HepG2 (cell line): ENCODE measurements at regions not wholly inside any gene's neighbourhood (a gene's known extent, or its start where the extent isn't known, plus 50 kb on each side); places are given as distances from the start of the nearest gene placed in this dataset.

Experiments
- ATAC-seq: fragments of 200-7000 bp; cut with Tn5 transposase; 3 replicates; pipeline ENCODE4 v1.9.1; 2020; ENCODE audit warnings: mild to moderate bottlenecking, moderate library complexity
- BruUV-seq: library from RNA; stranded (reverse); fragments of 400-500 nt; replicated peaks from 2 replicates; lab custom pipeline; 2021; lab: Mats Ljungman, UMichigan
- CTCF ChIA-PET: fragments of 300-600 bp; formaldehyde crosslinking; extraction: SDS; loops from one replicate; lab custom pipeline; 2021; ENCODE audit warnings: low total read pairs, inconsistent platforms, low intra/inter-chr PET ratio; lab: Yijun Ruan, JAX
- POLR2A ChIA-PET: fragments of 350-600 bp; sonication (Branson Sonifier 250); formaldehyde crosslinking; loops from one replicate; lab custom pipeline; 2020; ENCODE audit warnings: antibody characterized with exemption, inconsistent platforms; lab: Yijun Ruan, JAX
- DNase-seq: peaks from one replicate; pipeline ENCODE4 v3.0.0-alpha.2; 2015; ENCODE audit warnings: low spot score
- FAIRE-seq: peaks from 3 replicates; lab custom pipeline; 2011; peaks lifted over from hg19 to GRCh38; lab: Jason Lieb, UNC
- H2AFZ ChIP-seq: one replicate; pipeline ENCODE4 v1.6.1; 2011; ENCODE audit warnings: low read length, inconsistent platforms
- H3K27ac ChIP-seq: fragments of 300-600 bp; 3 replicates; pipeline ENCODE4 v1.8.0; 2011; ENCODE audit warnings: mixed run types, mild to moderate bottlenecking, mixed read lengths, low read length, inconsistent platforms; ENCODE audit not compliant: insufficient read depth; ENCODE audit errors: extremely low read length
- H3K27me3 ChIP-seq, 2 experiments: fragments of 200-600 bp in 1 of 2; 2 replicates in 1 of 2; 3 replicates in 1 of 2; pipeline versions ENCODE4 v1.6.0 to v1.8.0; 2011; ENCODE audit warnings: low read length in 2 of 2, mild to moderate bottlenecking in 2 of 2, moderate library complexity in 2 of 2, inconsistent platforms in 1 of 2; ENCODE audit not compliant: insufficient read depth in 2 of 2, control insufficient read depth in 1 of 2
- H3K36me3 ChIP-seq, 2 experiments: fragments of 200-600 bp in 1 of 2; replicated peaks in 1 of 2; 2 replicates in 1 of 2; 3 replicates in 1 of 2; pipeline versions ENCODE4 v1.5.1 to v1.8.0; 2011; ENCODE audit warnings: low read length in 2 of 2, inconsistent platforms in 1 of 2; ENCODE audit not compliant: insufficient read depth in 2 of 2, control insufficient read depth in 1 of 2
- H3K4me1 ChIP-seq: 2 replicates; pipeline ENCODE4 v1.5.1; 2012; ENCODE audit warnings: low read length, inconsistent platforms; ENCODE audit not compliant: insufficient read depth
- H3K4me2 ChIP-seq: 2 replicates; pipeline ENCODE4 v1.6.0; 2011; ENCODE audit warnings: low read depth, low read length, inconsistent platforms
- H3K4me3 ChIP-seq, 3 experiments: fragments of 200-600 bp in 1 of 3; sonication (generic), shearing (Covaris generic) in 1 of 3; replicated peaks in 1 of 3; 2 replicates each; pipeline ENCODE4 v1.5.1; 2011 to 2016; ENCODE audit warnings: low read length in 3 of 3, inconsistent platforms in 2 of 3, low read depth in 2 of 3, mild to moderate bottlenecking in 2 of 3, control low read depth in 1 of 3, mixed read lengths in 1 of 3; ENCODE audit not compliant: insufficient read depth in 1 of 3
- H3K79me2 ChIP-seq: one replicate; pipeline ENCODE4 v1.6.1; 2011; ENCODE audit warnings: low read length, inconsistent platforms; ENCODE audit not compliant: insufficient read depth
- H3K9ac ChIP-seq: 2 replicates; pipeline ENCODE4 v1.6.0; 2011; ENCODE audit warnings: mild to moderate bottlenecking, low read depth, low read length, inconsistent platforms; ENCODE audit not compliant: insufficient read depth
- H3K9me3 ChIP-seq: 2 replicates; pipeline ENCODE4 v1.5.1; 2012; ENCODE audit warnings: mild to moderate bottlenecking, low read length
- H4K20me1 ChIP-seq: 2 replicates; pipeline ENCODE4 v1.6.0; 2011; ENCODE audit warnings: inconsistent platforms, mild to moderate bottlenecking, low read length, moderate library complexity; ENCODE audit not compliant: insufficient read depth
- ATF7 ChIP-seq, 2 experiments: fragments of 450-650 bp in 1 of 2; sonication (generic) in 1 of 2; formaldehyde crosslinking in 1 of 2; IDR thresholded peaks; 2 replicates each; pipeline versions ENCODE4 v1.4.0 to v1.6.1; 2016 to 2020; ENCODE audit warnings: antibody characterized with exemption in 1 of 2, mild to moderate bottlenecking in 1 of 2, missing genetic modification reagents in 1 of 2
- CBFB ChIP-seq: sonication (generic); formaldehyde crosslinking; IDR thresholded peaks from 2 replicates; pipeline ENCODE4 v1.4.0; 2020; ENCODE audit warnings: missing genetic modification reagents
- FOXJ3 ChIP-seq: sonication (generic); formaldehyde crosslinking; IDR thresholded peaks from 2 replicates; pipeline ENCODE4 v1.4.0; 2020; ENCODE audit warnings: missing genetic modification reagents, mild to moderate bottlenecking, borderline replicate concordance
- KLF11 ChIP-seq: IDR thresholded peaks from 2 replicates; pipeline ENCODE4 v1.6.1; 2016; ENCODE audit warnings: missing compliant biosample characterization
- SATB2 ChIP-seq: sonication (generic); formaldehyde crosslinking; IDR thresholded peaks from 2 replicates; pipeline ENCODE4 v1.5.0; 2020; ENCODE audit warnings: missing genetic modification reagents
- TSC22D2 ChIP-seq: sonication (generic); formaldehyde crosslinking; IDR thresholded peaks from 2 replicates; pipeline ENCODE4 v1.5.1; 2020; ENCODE audit warnings: missing genetic modification reagents, mild to moderate bottlenecking, borderline replicate concordance
- ZBTB42 ChIP-seq: sonication (generic); formaldehyde crosslinking; IDR thresholded peaks from 2 replicates; pipeline ENCODE4 v1.5.0; 2020; ENCODE audit warnings: mild to moderate bottlenecking, missing genetic modification reagents
- ZNF530 ChIP-seq: sonication (generic); formaldehyde crosslinking; IDR thresholded peaks from 2 replicates; pipeline ENCODE4 v1.5.0; 2020; ENCODE audit warnings: low read depth, mild to moderate bottlenecking, missing genetic modification reagents
- ZNF563 ChIP-seq: sonication (generic); formaldehyde crosslinking; IDR thresholded peaks from 2 replicates; pipeline ENCODE4 v1.8.0; 2022; ENCODE audit warnings: mild to moderate bottlenecking, moderate library complexity, missing genetic modification reagents
- WGBS: methylation state at CpG from one replicate; pipeline ENCODE4 v1.1.6; 2017; ENCODE audit warnings: low lambda C conversion rate; 5-methylcytosine and 5-hydroxymethylcytosine counted together
- in situ Hi-C: cut with HindIII; loops from 2 replicates; pipeline ENCODE4 v1.10.0; 2017; ENCODE audit warnings: low pct_unique_long_range_greater_than_20kb; ENCODE audit not compliant: extremely low pct_ligation_motif_present
- intact Hi-C: fragments of 100-400 bp; cut with micrococcal nuclease; formaldehyde crosslinking; loops from one replicate; pipeline ENCODE4 v1.10.0; 2022; ENCODE audit not compliant: unreplicated experiment
- TF ChIP-seq, protein P1 (sequence below): fragments of 450-650 bp; IDR thresholded peaks from 2 replicates; pipeline ENCODE4 v1.6.1; 2016

GRCh38 chr10:14460447-14460846 is 129.7 kb upstream of the FRMD4A start:
- Histone ChIP-seq H3K27me3 (0 out of 5 replicates have a peak, but pooled peaks cover 0 to 5% of the 10 kb centered on the region in 2 experiments), H3K4me2 (no peak overlapping the region), H2AFZ (no peak overlapping the region), H3K9me3 (no peaks in the 10 kb centered on the region), H3K27ac (no peak overlapping the region), H3K9ac (no peak overlapping the region), H3K4me1 (no peaks in the 10 kb centered on the region; the same call in 1 of the 2 replicates), H3K4me3 (no peak overlapping the region), H3K36me3 (no peaks in the 10 kb centered on the region), H4K20me1 (no peaks in the 10 kb centered on the region), H3K79me2 (no peaks in the 10 kb centered on the region)
- no peak for TF ChIP-seq ZNF563 (CRISPR knock-in tag)
- TF ChIP-seq ATF7 (IDR thresholded peaks at IDR 0.05) = peak; percentile 95
- no peak for TF ChIP-seq ATF7 (CRISPR knock-in tag; IDR thresholded peaks at IDR 0.05)
- in situ Hi-C loops (no loop called here), intact Hi-C loops (no loop called here)
- FAIRE-seq = no peak
- ChIA-PET CTCF (no interaction called here), POLR2A (no interaction called here)
- ATAC-seq = no peak
- WGBS = 48% methylated on average over 2 of the region's 2 CpGs
- no peak for DNase-seq
- BruUV-seq = no TSS peak

DNA sequence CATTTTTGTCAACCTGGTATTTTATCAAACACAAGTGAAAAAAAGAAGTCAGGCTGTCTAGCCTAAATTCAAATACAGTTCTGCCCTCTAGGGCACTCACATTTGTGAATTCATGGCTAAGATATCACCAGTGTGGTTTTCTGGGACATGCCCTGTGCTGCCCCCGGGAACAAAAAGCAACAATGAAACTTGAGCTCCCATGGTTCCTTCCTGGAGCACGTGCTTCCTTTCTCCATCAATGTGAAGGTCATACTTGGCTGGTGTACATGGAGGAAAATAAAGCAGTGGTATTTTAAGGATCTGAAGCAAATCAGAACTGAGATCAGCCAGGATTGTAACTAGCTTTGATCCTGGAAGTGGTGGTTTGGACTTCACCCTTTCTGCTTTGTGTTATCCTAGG is 128.9 kb upstream of the FRMD4A start:
- no peaks in the 10 kb centered on the region for H3K79me2 ChIP-seq
- POLR2A ChIA-PET = no interaction called here
- H3K36me3 ChIP-seq = no peaks in the 10 kb centered on the region
- FAIRE-seq (no peak), DNase-seq (no peak), ATAC-seq (no peak)
- H3K4me3 ChIP-seq = no peak overlapping the region
- H3K4me2 ChIP-seq = no peak overlapping the region
- no peaks in the 10 kb centered on the region for H4K20me1 ChIP-seq
- TF ChIP-seq TSC22D2 (CRISPR knock-in tag) (no peak), ZNF530 (CRISPR knock-in tag) (no peak), ZBTB42 (CRISPR knock-in tag) (no peak), KLF11 (CRISPR knock-in tag) (no peak), SATB2 (CRISPR knock-in tag) (no peak), CBFB (no peak), FOXJ3 (CRISPR knock-in tag) (no peak)
- TF ChIP-seq, protein P1, sequence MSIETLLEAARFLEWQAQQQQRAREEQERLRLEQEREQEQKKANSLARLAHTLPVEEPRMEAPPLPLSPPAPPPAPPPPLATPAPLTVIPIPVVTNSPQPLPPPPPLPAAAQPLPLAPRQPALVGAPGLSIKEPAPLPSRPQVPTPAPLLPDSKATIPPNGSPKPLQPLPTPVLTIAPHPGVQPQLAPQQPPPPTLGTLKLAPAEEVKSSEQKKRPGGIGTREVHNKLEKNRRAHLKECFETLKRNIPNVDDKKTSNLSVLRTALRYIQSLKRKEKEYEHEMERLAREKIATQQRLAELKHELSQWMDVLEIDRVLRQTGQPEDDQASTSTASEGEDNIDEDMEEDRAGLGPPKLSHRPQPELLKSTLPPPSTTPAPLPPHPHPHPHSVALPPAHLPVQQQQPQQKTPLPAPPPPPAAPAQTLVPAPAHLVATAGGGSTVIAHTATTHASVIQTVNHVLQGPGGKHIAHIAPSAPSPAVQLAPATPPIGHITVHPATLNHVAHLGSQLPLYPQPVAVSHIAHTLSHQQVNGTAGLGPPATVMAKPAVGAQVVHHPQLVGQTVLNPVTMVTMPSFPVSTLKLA = peak; percentile 36
- BruUV-seq = no TSS peak
- 0 out of 5 replicates have a peak, but pooled peaks cover 0 to 5% of the 10 kb centered on the region in 2 experiments for H3K27me3 ChIP-seq
- in situ Hi-C loops = no loop called here
- H3K4me1 ChIP-seq = no peaks in the 10 kb centered on the region; the same call in 1 of the 2 replicates
- H3K27ac ChIP-seq = no peak overlapping the region
- H3K9me3 ChIP-seq = no peaks in the 10 kb centered on the region
- intact Hi-C loops = no loop called here
- CTCF ChIA-PET = no interaction called here
- no peak overlapping the region for H2AFZ ChIP-seq
- WGBS = 4% methylated on average over 2 of the region's 2 CpGs
- no peak overlapping the region for H3K9ac ChIP-seq
